Panc1 (cell line): ENCODE measurements at regions not wholly inside any gene's neighbourhood (a gene's known extent, or its start where the extent isn't known, plus 50 kb on each side); places are given as distances from the start of the nearest gene placed in this dataset.

Source experiments
- ATAC-seq: fragments of 200-7000 bp; cut with Tn5 transposase; 2 replicates; pipeline ENCODE4 v1.9.1; 2020; ENCODE audit warnings: mild to moderate bottlenecking, moderate library complexity
- BruUV-seq: library from RNA; stranded (reverse); fragments of 400-500 nt; replicated peaks from 2 replicates; lab custom pipeline; 2021; lab: Mats Ljungman, UMichigan
- CTCF ChIA-PET: fragments of 300-600 bp; sonication (Branson Sonifier 250); formaldehyde crosslinking; loops from one replicate; lab custom pipeline; 2022; ENCODE audit warnings: antibody characterized with exemption; lab: Charles Lee
- POLR2A ChIA-PET: fragments of 300-600 bp; sonication (Branson Sonifier 250); formaldehyde crosslinking; loops from one replicate; lab custom pipeline; 2022; ENCODE audit warnings: antibody characterized with exemption; lab: Charles Lee
- DNase-seq: peaks from one replicate; pipeline ENCODE4 v3.0.0-alpha.2; 2010; ENCODE audit warnings: low read depth, low spot score
- H3K27ac ChIP-seq: 2 replicates; pipeline ENCODE4 v1.5.1; 2011; ENCODE audit warnings: mild to moderate bottlenecking, low read length, inconsistent platforms
- H3K27me3 ChIP-seq: fragments of 200-500 bp; sonication (Bioruptor generic); 2 replicates; pipeline ENCODE4 v1.6.0; 2014; ENCODE audit warnings: low read length, inconsistent platforms; ENCODE audit not compliant: control insufficient read depth, insufficient read depth
- H3K36me3 ChIP-seq: fragments of 200-500 bp; sonication (Bioruptor generic); 2 replicates; pipeline ENCODE4 v1.5.1; 2014; ENCODE audit warnings: inconsistent platforms, mild to moderate bottlenecking, low read length, moderate library complexity; ENCODE audit not compliant: control insufficient read depth, insufficient read depth
- H3K4me1 ChIP-seq: 2 replicates; pipeline ENCODE4 v1.5.1; 2011; ENCODE audit warnings: inconsistent platforms, mild to moderate bottlenecking, low read length, moderate library complexity; ENCODE audit not compliant: control insufficient read depth, insufficient read depth
- H3K4me3 ChIP-seq, 2 experiments: 2 replicates each; pipeline ENCODE4 v1.5.1; 2011 to 2012; ENCODE audit warnings: low read depth in 2 of 2, low read length in 2 of 2, mild to moderate bottlenecking in 2 of 2, inconsistent platforms in 1 of 2, moderate library complexity in 1 of 2
- H3K9me3 ChIP-seq: fragments of 200-500 bp; sonication (Bioruptor generic); 2 replicates; pipeline ENCODE4 v1.5.1; 2014; ENCODE audit warnings: low read depth, mild to moderate bottlenecking, inconsistent platforms, low read length, moderate library complexity; ENCODE audit not compliant: control insufficient read depth, insufficient read depth
- POLR2AphosphoS5 ChIP-seq: IDR thresholded peaks from 2 replicates; pipeline ENCODE4 v1.6.1; 2012; ENCODE audit warnings: mild to moderate bottlenecking, low read depth, low read length, moderate library complexity
- REST ChIP-seq, 2 experiments: IDR thresholded peaks; 2 replicates each; pipeline ENCODE4 v1.6.1; 2011 to 2012; ENCODE audit warnings: low read depth in 2 of 2, control low read depth in 1 of 2, low read length in 1 of 2, mild to moderate bottlenecking in 1 of 2, moderate library complexity in 1 of 2; ENCODE audit not compliant: insufficient read depth in 1 of 2
- SIN3A ChIP-seq: IDR thresholded peaks from 2 replicates; pipeline ENCODE4 v1.6.1; 2012; ENCODE audit warnings: low read depth, mild to moderate bottlenecking, low read length, moderate library complexity, borderline replicate concordance; ENCODE audit not compliant: insufficient read depth
- TCF7L2 ChIP-seq: IDR thresholded peaks from 2 replicates; pipeline ENCODE4 v1.6.1; 2011; ENCODE audit warnings: mild to moderate bottlenecking, low read depth, low read length, inconsistent platforms
- in situ Hi-C: cut with HindIII; loops from 2 replicates; pipeline ENCODE4 v1.10.0; 2016; ENCODE audit warnings: low sequenced_read_pairs, low pct_unique_long_range_greater_than_20kb
- intact Hi-C: fragments of 100-400 bp; cut with micrococcal nuclease; formaldehyde crosslinking; loops from one replicate; pipeline ENCODE4 v1.10.0; 2022; ENCODE audit not compliant: unreplicated experiment
- TF ChIP-seq, protein P1 (sequence below): fragments of 450-650 bp; IDR thresholded peaks from 2 replicates; pipeline ENCODE4 v1.5.1; 2017; ENCODE audit warnings: mild to moderate bottlenecking

DNA sequence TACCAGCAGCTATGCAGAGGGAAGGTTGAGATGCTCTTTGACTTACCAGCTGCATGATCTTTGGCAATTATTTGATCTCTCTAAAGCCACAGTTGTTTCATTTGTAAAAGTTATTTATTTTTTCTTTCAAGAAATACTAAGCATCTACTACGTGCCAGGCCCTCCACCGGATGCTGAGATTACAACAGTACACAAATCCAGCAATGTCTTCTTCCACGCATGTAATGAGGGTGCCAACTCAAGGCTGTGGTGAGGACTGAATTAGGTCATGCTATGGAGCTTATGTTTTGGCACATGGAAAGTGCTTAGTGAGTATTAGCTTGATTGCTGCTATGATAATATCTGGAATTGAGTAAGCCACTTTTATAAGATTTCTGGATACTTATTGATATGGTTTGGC is 358.2 kb downstream of the IRS2 start:
- in situ Hi-C loops (no loop called here), intact Hi-C loops (no loop called here)
- Histone ChIP-seq H3K27me3 (no peaks in the 10 kb centered on the region), H3K9me3 (no peaks in the 10 kb centered on the region), H3K27ac (no peak overlapping the region), H3K4me1 (no peaks in the 10 kb centered on the region), H3K36me3 (no peaks in the 10 kb centered on the region), H3K4me3 (no peak overlapping the region)
- ATAC-seq = no peak
- BruUV-seq = no TSS peak
- no peak for DNase-seq
- CTCF ChIA-PET = no interaction called here
- POLR2A ChIA-PET = no interaction called here
- TF ChIP-seq POLR2AphosphoS5 (no peak), REST (IDR thresholded peaks at IDR 0.05; ENCODE audit: insufficient read depth in 1 of 2, low read depth in 2 of 2, low read length in 1 of 2) (no peak), TCF7L2 (no peak), SIN3A (no peak)
- TF ChIP-seq, protein P1, sequence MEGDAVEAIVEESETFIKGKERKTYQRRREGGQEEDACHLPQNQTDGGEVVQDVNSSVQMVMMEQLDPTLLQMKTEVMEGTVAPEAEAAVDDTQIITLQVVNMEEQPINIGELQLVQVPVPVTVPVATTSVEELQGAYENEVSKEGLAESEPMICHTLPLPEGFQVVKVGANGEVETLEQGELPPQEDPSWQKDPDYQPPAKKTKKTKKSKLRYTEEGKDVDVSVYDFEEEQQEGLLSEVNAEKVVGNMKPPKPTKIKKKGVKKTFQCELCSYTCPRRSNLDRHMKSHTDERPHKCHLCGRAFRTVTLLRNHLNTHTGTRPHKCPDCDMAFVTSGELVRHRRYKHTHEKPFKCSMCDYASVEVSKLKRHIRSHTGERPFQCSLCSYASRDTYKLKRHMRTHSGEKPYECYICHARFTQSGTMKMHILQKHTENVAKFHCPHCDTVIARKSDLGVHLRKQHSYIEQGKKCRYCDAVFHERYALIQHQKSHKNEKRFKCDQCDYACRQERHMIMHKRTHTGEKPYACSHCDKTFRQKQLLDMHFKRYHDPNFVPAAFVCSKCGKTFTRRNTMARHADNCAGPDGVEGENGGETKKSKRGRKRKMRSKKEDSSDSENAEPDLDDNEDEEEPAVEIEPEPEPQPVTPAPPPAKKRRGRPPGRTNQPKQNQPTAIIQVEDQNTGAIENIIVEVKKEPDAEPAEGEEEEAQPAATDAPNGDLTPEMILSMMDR = no peak

GRCh38 chr13:109427695-109428094 is 358.7 kb downstream of the IRS2 start:
- ChIA-PET POLR2A (no interaction called here), CTCF (no interaction called here)
- Histone ChIP-seq H3K4me3 (no peak overlapping the region), H3K9me3 (no peaks in the 10 kb centered on the region), H3K27me3 (no peaks in the 10 kb centered on the region), H3K4me1 (no peaks in the 10 kb centered on the region), H3K27ac (no peak overlapping the region), H3K36me3 (no peaks in the 10 kb centered on the region)
- no TSS peak for BruUV-seq
- DNase-seq = no peak
- in situ Hi-C loops (no loop called here), intact Hi-C loops (no loop called here)
- no peak for ATAC-seq
- TF ChIP-seq, protein P1 = no peak
- no peak for TF ChIP-seq SIN3A

- no peaks in the 10 kb centered on the region for H3K9me3 ChIP-seq
- no peaks in the 10 kb centered on the region for H3K4me1 ChIP-seq
- TF ChIP-seq POLR2AphosphoS5 (no peak), REST (IDR thresholded peaks at IDR 0.05; ENCODE audit: insufficient read depth in 1 of 2, low read depth in 2 of 2, low read length in 1 of 2) (no peak), SIN3A (no peak), TCF7L2 (no peak)
- TF ChIP-seq, protein P1 = no peak
- intact Hi-C loops (no loop called here), in situ Hi-C loops (no loop called here)
- ChIA-PET POLR2A (no interaction called here), CTCF (no interaction called here)
- no peak overlapping the region for H3K27ac ChIP-seq
- ATAC-seq = no peak
- no TSS peak for BruUV-seq
- H3K36me3 ChIP-seq = no peaks in the 10 kb centered on the region
- H3K4me3 ChIP-seq = no peak overlapping the region
- no peaks in the 10 kb centered on the region for H3K27me3 ChIP-seq
- DNase-seq = no peak
Observed at GRCh38 chr13:109427148-109427547, 359.2 kb downstream of the IRS2 start.
